ENCODE measurements at regions not wholly inside any gene's neighbourhood (a gene's known extent, or its start where the extent isn't known, plus 50 kb on each side); places are given as distances from the start of the nearest gene placed in this dataset.

GRCh38 chr12:28023156-28023887 lies 50.8 kb upstream of the PTHLH start:
- in situ Hi-C loops (cut with MboI; ENCODE audit: low sequenced_read_pairs in 4 of 4) (no loop called here), intact Hi-C loops (cut with DNase I; ENCODE audit: low total_unique reads) (no loop called here)
- H3K27ac ChIP-seq: no peak overlapping the region
- TF ChIP-seq POLR2A (IDR thresholded peaks at IDR 0.05): no peak
- no peak for TF ChIP-seq CTCF (IDR thresholded peaks at IDR 0.05 in 4 of 5, conservative IDR thresholded peaks at IDR 0.05 in 1 of 5)
- H3K36me3 ChIP-seq: no peaks in the 10 kb centered on the region
- peaks cover 0 to 10% of the 10 kb centered on the region in 2 donors for H3K4me1 ChIP-seq
- no peak for DNase-seq
- H3K9me3 ChIP-seq: no peaks in the 10 kb centered on the region
- no peak for ATAC-seq
- H3K4me3 ChIP-seq: no peak overlapping the region
- H3K27me3 ChIP-seq: no peaks in the 10 kb centered on the region

GRCh38 chr12:28024231-28024995 lies 51.9 kb upstream of the PTHLH start:
- DNase-seq (no peak), ATAC-seq (no peak)
- intact Hi-C loops (cut with DNase I; ENCODE audit: low total_unique reads): no loop called here
- TF ChIP-seq CTCF (IDR thresholded peaks at IDR 0.05 in 4 of 5, conservative IDR thresholded peaks at IDR 0.05 in 1 of 5) (no peak), POLR2A (IDR thresholded peaks at IDR 0.05) (no peak)
- Histone ChIP-seq H3K4me1 (peaks cover 0 to 10% of the 10 kb centered on the region in 2 donors), H3K27me3 (no peaks in the 10 kb centered on the region), H3K36me3 (no peaks in the 10 kb centered on the region), H3K4me3 (no peak overlapping the region), H3K9me3 (no peaks in the 10 kb centered on the region), H3K27ac (no peak overlapping the region)
- in situ Hi-C loops (cut with MboI; ENCODE audit: low sequenced_read_pairs in 4 of 4): no loop called here

GRCh38 chr12:28025821-28026505 lies 53.4 kb upstream of the PTHLH start:
- in situ Hi-C loops (cut with MboI; ENCODE audit: low sequenced_read_pairs in 4 of 4): no loop called here
- peaks cover 0 to 10% of the 10 kb centered on the region in 2 donors for H3K4me1 ChIP-seq
- TF ChIP-seq POLR2A (IDR thresholded peaks at IDR 0.05) (no peak), CTCF (IDR thresholded peaks at IDR 0.05 in 4 of 5, conservative IDR thresholded peaks at IDR 0.05 in 1 of 5) (no peak)
- H3K27ac ChIP-seq: no peak overlapping the region
- H3K36me3 ChIP-seq: no peaks in the 10 kb centered on the region
- no peak overlapping the region for H3K4me3 ChIP-seq
- no peaks in the 10 kb centered on the region for H3K9me3 ChIP-seq
- H3K27me3 ChIP-seq: no peaks in the 10 kb centered on the region
- DNase-seq (no peak), ATAC-seq (no peak)
- intact Hi-C loops (cut with DNase I; ENCODE audit: low total_unique reads): no loop called here

GRCh38 chr12:28026701-28027100 lies 54.2 kb upstream of the PTHLH start:
- intact Hi-C loops (cut with DNase I; ENCODE audit: low total_unique reads) (no loop called here), in situ Hi-C loops (cut with MboI; ENCODE audit: low sequenced_read_pairs in 4 of 4) (no loop called here)
- no peak overlapping the region for H3K4me3 ChIP-seq
- DNase-seq (no peak), ATAC-seq (no peak)
- H3K27ac ChIP-seq: no peak overlapping the region
- no peaks in the 10 kb centered on the region for H3K27me3 ChIP-seq
- peaks cover 0 to 10% of the 10 kb centered on the region in 2 donors for H3K4me1 ChIP-seq
- no peaks in the 10 kb centered on the region for H3K36me3 ChIP-seq
- TF ChIP-seq POLR2A (IDR thresholded peaks at IDR 0.05) (no peak), CTCF (IDR thresholded peaks at IDR 0.05 in 4 of 5, conservative IDR thresholded peaks at IDR 0.05 in 1 of 5) (no peak)
- H3K9me3 ChIP-seq: no peaks in the 10 kb centered on the region
